Skin epidermis (tissue), 12 donors: ENCODE measurements at regions not wholly inside any gene's neighbourhood (a gene's known extent, or its start where the extent isn't known, plus 50 kb on each side); places are given as distances from the start of the nearest gene placed in this dataset.

Experiments used
- H3K27ac ChIP-seq, 21 experiments: fragments of 200-600 bp; sonication (generic) in 11 of 21; one replicate each; pipeline ENCODE4 v1.5.0; 2020; ENCODE audit warnings: mild to moderate bottlenecking in 3 of 21, inconsistent platforms in 2 of 21, moderate library complexity in 2 of 21
- H3K4me3 ChIP-seq, 7 experiments: fragments of 200-600 bp; sonication (generic) in 2 of 7; one replicate each; pipeline ENCODE4 v1.5.0; 2020; ENCODE audit warnings: inconsistent platforms in 2 of 7, mild to moderate bottlenecking in 2 of 7, moderate library complexity in 1 of 7

GRCh38 chr14:32014057-32014456 is 63.0 kb upstream of the ARHGAP5 start:
- Histone ChIP-seq H3K27ac (no peak overlapping the region), H3K4me3 (no peak overlapping the region)

DNA sequence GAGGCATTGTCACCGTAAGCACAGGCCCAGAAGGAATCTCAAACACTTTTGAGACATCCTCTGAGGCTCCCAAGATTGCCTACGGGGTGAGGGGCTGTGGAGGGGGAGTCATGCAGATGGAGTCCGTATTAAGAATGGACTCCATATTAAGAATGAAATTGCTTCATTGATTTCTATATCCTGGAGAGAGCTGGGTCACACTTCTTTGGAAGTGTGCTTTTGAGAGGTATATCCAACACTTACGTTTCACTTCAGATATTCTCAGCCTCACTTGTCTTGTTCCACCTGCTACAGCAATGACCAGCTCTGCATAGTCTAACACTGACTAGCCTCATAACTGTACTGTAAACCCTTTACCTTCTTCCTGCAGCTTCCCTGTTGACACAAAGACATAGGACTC is 62.6 kb upstream of the ARHGAP5 start:
- Histone ChIP-seq H3K27ac (no peak overlapping the region), H3K4me3 (no peak overlapping the region)

DNA sequence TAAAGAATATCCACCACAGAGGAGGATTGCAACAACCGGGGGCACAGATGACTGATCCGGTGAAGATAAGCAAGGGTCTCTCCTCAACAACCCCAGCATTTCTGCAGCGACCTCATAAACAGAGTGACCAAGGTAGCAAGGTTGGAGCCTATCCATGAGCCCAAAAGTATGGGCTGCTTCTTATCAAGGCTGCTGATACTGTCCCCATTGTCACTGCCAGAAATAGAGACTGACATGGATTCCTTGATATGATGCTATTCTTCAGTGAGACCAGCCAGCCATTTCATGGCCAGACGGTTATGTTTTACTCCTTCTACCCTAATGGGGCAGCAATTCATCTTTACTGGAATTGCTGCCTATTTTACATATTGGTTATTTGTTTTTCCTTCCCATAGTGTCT is 61.9 kb upstream of the ARHGAP5 start:
- no peak overlapping the region for H3K4me3 ChIP-seq
- no peak overlapping the region for H3K27ac ChIP-seq

- Histone ChIP-seq H3K27ac (no peak overlapping the region), H3K4me3 (no peak overlapping the region)
These were observed 59.5 kb upstream of the ARHGAP5 start for GRCh38 chr14:32017587-32017986.

- no peak overlapping the region for H3K27ac ChIP-seq
- no peak overlapping the region for H3K4me3 ChIP-seq
These were observed 58.6 kb upstream of the ARHGAP5 start for GRCh38 chr14:32018391-32019092.

DNA sequence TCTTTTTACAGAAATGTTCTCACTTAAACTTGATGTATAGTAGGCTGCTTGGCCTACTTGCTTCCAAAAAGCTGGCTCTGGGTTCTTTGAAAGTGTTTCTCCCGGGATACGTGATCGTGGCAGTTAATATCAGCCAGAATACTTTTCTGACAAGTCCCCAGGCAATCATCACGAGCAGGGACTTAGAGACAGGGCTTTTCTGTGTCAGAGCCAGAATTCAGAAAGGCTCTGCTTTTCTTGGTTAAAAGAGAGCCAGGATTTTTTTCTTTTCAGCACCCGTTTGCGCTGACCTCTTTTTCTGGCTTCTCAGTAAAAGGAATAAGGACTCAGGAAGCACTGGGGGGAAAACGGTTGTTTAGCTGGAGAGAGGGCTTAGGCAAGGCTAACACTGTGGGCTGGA is 57.8 kb upstream of the ARHGAP5 start:
- Histone ChIP-seq H3K27ac (no peak overlapping the region), H3K4me3 (no peak overlapping the region)

- H3K4me3 ChIP-seq: no peak overlapping the region
- no peak overlapping the region for H3K27ac ChIP-seq
These were observed 56.2 kb upstream of the ARHGAP5 start for GRCh38 chr14:32020882-32021281.

DNA sequence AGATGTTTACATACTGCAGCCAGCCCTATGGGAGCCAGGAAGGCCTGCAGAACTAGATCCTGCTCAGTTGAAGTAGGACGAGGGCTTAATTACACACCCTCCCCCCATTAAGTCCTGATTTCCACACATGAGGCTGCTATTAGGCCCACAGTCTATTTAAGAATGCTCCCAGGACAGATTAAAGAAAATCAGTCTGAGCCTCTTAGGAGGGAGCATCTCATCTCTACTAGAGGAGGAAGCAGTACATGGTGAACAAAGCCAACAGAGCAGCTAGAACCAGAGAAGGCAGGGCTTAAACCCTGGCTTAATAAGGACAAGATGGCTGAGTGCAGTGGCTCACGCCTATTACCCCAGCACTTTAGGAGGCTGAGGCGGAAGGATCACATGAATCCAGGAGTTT is 55.8 kb upstream of the ARHGAP5 start:
- H3K4me3 ChIP-seq: no peak overlapping the region
- H3K27ac ChIP-seq: no peak overlapping the region

DNA sequence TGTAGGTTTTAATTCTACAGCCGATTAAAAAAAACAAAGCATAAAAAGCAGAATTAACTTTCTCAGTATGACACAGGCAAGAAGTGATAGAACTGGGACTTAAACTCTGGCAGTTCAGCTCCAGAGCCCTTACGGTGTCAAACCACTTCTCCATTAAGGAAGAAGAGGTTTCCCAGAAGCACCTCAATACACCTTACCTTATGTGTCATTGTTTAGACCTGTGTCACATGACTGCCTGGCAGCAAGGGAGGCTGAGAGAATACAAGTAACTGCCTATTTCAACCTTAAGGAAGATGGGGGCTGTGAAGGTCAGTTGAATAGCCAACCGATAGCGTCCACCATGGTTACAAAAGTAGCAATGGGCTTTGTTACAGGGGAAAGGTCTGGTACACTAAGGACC is 54.6 kb upstream of the ARHGAP5 start:
- H3K4me3 ChIP-seq: no peak overlapping the region

DNA sequence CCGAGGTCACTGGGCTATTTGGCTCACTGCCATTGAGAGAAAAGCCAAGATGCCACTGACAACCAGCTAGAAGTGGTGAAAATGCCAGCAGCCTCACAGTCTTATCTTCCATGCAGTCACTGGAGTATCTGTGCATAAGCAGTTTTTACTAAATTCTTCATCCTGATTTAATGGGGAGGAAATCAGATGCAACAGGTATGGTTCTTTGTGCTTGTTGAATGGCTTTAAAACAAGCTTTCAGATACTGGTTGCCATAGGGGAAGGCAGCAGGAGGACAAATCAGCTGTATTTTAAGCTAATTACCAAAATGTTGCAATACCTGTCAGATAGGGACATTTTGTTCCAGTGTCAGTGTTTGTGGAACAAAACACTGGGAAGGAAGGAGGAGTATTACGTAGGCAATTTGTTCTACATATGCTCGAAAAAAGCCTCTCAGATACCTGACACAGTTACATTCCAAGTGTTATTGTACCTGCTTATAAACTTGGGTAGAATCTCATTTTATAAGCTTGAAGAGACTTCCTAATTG is 54.1 kb upstream of the ARHGAP5 start:
- no peak overlapping the region for H3K27ac ChIP-seq

More for the DNA sequence above, 54.6 kb upstream of the ARHGAP5 start:
- H3K27ac ChIP-seq: no peak overlapping the region

GRCh38 chr14:32023540-32023939 is 53.6 kb upstream of the ARHGAP5 start:
- Histone ChIP-seq H3K4me3 (no peak overlapping the region), H3K27ac (no peak overlapping the region)

More for the DNA sequence above, 54.1 kb upstream of the ARHGAP5 start:
- H3K4me3 ChIP-seq: no peak overlapping the region

DNA sequence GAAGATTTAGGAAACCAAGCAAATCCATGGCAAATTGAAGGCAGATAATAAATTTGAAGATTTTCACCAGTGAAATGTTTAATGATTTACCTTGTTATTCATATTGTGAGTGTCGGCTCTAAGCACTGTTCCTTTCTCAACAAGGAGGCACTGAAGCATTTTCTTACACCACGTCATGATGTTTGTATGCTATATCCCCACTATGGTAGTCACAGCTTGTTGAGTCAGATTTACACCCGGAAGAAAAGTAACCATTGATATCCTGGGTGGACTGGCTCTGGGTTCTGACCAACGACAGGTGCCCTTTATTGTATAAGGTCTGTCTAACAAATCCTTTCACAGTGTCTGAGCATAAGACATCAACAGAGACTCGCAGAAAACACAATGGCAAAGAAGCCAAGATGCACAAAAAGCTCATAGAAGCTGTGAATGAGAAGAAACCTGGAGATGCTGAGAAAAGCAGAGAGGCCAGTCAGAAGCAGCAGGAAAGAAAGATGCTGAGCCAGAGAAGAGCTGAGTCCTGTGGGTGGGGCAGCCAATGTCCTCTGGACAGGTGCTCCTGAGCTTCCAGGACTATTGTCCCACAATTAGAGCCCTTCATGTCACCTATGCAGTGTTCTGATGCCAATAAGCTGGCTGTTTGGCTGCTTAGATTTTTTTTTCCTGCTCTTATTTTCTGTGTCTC is 49.7 kb upstream of the ARHGAP5 start:
- Histone ChIP-seq H3K4me3 (no peak overlapping the region), H3K27ac (no peak overlapping the region)
